ENCODE measurements at regions not wholly inside any gene's neighbourhood (a gene's known extent, or its start where the extent isn't known, plus 50 kb on each side); places are given as distances from the start of the nearest gene placed in this dataset.

DNA sequence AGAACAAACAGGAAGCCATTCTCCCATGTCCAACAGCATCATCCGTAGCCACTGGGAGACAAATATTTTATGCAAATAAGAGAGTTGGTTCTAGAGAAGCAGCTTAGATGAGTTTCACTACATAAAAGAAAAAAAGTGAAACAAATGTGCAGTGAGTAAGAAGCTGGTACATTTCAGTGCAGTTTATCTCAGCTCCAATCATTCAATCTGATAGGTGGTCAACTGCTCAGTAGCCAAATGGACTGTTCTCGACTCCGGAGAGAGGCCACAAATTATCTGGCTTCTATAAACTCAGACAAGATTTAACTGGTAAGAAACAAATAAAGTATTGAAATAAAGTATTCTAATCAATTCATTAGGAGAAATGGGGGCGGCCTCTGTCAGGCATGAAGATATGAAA, 68.3 kb downstream of the MAF start:
- TF ChIP-seq, protein P1, sequence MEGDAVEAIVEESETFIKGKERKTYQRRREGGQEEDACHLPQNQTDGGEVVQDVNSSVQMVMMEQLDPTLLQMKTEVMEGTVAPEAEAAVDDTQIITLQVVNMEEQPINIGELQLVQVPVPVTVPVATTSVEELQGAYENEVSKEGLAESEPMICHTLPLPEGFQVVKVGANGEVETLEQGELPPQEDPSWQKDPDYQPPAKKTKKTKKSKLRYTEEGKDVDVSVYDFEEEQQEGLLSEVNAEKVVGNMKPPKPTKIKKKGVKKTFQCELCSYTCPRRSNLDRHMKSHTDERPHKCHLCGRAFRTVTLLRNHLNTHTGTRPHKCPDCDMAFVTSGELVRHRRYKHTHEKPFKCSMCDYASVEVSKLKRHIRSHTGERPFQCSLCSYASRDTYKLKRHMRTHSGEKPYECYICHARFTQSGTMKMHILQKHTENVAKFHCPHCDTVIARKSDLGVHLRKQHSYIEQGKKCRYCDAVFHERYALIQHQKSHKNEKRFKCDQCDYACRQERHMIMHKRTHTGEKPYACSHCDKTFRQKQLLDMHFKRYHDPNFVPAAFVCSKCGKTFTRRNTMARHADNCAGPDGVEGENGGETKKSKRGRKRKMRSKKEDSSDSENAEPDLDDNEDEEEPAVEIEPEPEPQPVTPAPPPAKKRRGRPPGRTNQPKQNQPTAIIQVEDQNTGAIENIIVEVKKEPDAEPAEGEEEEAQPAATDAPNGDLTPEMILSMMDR (IDR thresholded peaks at IDR 0.05): no peak
- TF ChIP-seq POLR2A (IDR thresholded peaks at IDR 0.05): no peak
